H1 (cell line): ENCODE measurements at regions not wholly inside any gene's neighbourhood (a gene's known extent, or its start where the extent isn't known, plus 50 kb on each side); places are given as distances from the start of the nearest gene placed in this dataset.

Experiments
- ATF2 ChIP-seq: IDR thresholded peaks from 2 replicates; pipeline ENCODE4 v1.6.1; 2012; ENCODE audit warnings: low read length, inconsistent platforms
- CHD7 ChIP-seq: fragments of 300-600 bp; sonication (generic); IDR thresholded peaks from 2 replicates; pipeline ENCODE4 v1.7.1; 2012; ENCODE audit warnings: low read length, moderate library complexity, mild to moderate bottlenecking, inconsistent platforms; ENCODE audit not compliant: insufficient replicate concordance
- GABPA ChIP-seq: IDR thresholded peaks from 2 replicates; pipeline ENCODE4 v1.6.1; 2011; ENCODE audit warnings: mild to moderate bottlenecking, low read length, moderate library complexity, borderline replicate concordance; ENCODE audit not compliant: insufficient read depth
- KDM1A ChIP-seq: fragments of 200-600, 300-600 bp; sonication (generic); IDR thresholded peaks from 2 replicates; pipeline ENCODE4 v1.7.1; 2016; ENCODE audit warnings: mild to moderate bottlenecking, low read length, borderline replicate concordance
- KDM4A ChIP-seq: IDR thresholded peaks from one replicate; pipeline ENCODE4 v1.7.1; 2012; ENCODE audit warnings: low read depth, mild to moderate bottlenecking, moderate library complexity, low read length, inconsistent platforms; ENCODE audit not compliant: severe bottlenecking
- POLR2AphosphoS5 ChIP-seq: IDR thresholded peaks from 2 replicates; pipeline ENCODE4 v1.6.1; 2011; ENCODE audit warnings: low read depth, low read length
- RAD21 ChIP-seq, 2 experiments: IDR thresholded peaks in 1 of 2; conservative IDR thresholded peaks in 1 of 2; 2 replicates each; pipeline ENCODE4 v1.6.1; 2011; ENCODE audit warnings: low read depth in 2 of 2, low read length in 2 of 2, improper control_type of control experiment in 1 of 2, inconsistent platforms in 1 of 2, mild to moderate bottlenecking in 1 of 2, moderate library complexity in 1 of 2
- SIN3A ChIP-seq, 2 experiments: IDR thresholded peaks in 1 of 2; conservative IDR thresholded peaks in 1 of 2; 2 replicates each; pipeline ENCODE4 v1.6.1; 2011 to 2012; ENCODE audit warnings: low read length in 2 of 2, improper control_type of control experiment in 1 of 2, low read depth in 1 of 2, mild to moderate bottlenecking in 1 of 2

- TF ChIP-seq CHD7 (no peak), KDM1A (no peak), ATF2 (no peak), SIN3A (conservative IDR thresholded peaks at IDR 0.05 in 1 of 2, IDR thresholded peaks at IDR 0.05 in 1 of 2; ENCODE audit: low read depth in 1 of 2, low read length in 2 of 2) (no peak), RAD21 (IDR thresholded peaks at IDR 0.05 in 1 of 2, conservative IDR thresholded peaks at IDR 0.05 in 1 of 2; ENCODE audit: low read depth in 2 of 2, low read length in 2 of 2) (no peak), POLR2AphosphoS5 (no peak), GABPA (no peak), KDM4A (no peak)
Measured at GRCh38 chr4:53899586-53900270, 164.7 kb downstream of the CHIC2 start (continued).
